MM.1S (cell line): ENCODE measurements at regions not wholly inside any gene's neighbourhood (a gene's known extent, or its start where the extent isn't known, plus 50 kb on each side); places are given as distances from the start of the nearest gene placed in this dataset.
"Not testable (repeated sequence)": the region's sequence is repeated elsewhere in the genome, so short reads cannot be mapped to it uniquely, and the experiment has no call there.

Source experiments
- DNase-seq: peaks from one replicate; pipeline ENCODE4 v3.0.0-alpha.2; 2015
- H2AFZ ChIP-seq: fragments of 300-600 bp; sonication (generic); 2 replicates; pipeline ENCODE4 v1.6.0; 2016; ENCODE audit warnings: antibody characterized with exemption, low read length
- H3F3A ChIP-seq: fragments of 300-600 bp; sonication (generic); 2 replicates; pipeline ENCODE4 v1.6.1; 2016; ENCODE audit warnings: mild to moderate bottlenecking, antibody characterized with exemption, low read length, moderate library complexity, mixed read lengths; ENCODE audit not compliant: insufficient read depth
- H3K27ac ChIP-seq: fragments of 300-600 bp; sonication (generic); 2 replicates; pipeline ENCODE4 v1.5.1; 2016; ENCODE audit warnings: mild to moderate bottlenecking, low read length
- H3K27me3 ChIP-seq: fragments of 300-600 bp; sonication (generic); replicated peaks from 2 replicates; pipeline ENCODE4 v1.6.0; 2016; ENCODE audit warnings: low read length; ENCODE audit not compliant: insufficient read depth
- H3K36me3 ChIP-seq: fragments of 300-600 bp; sonication (generic); replicated peaks from 2 replicates; pipeline ENCODE4 v1.6.1; 2016; ENCODE audit warnings: mild to moderate bottlenecking, low read length, mixed read lengths; ENCODE audit not compliant: insufficient read depth
- H3K4me1 ChIP-seq: fragments of 300-600 bp; sonication (generic); 2 replicates; pipeline ENCODE4 v1.6.1; 2016; ENCODE audit warnings: low read length, mixed read lengths
- H3K4me2 ChIP-seq: fragments of 300-600 bp; sonication (generic); 2 replicates; pipeline ENCODE4 v1.6.0; 2016; ENCODE audit warnings: low read depth, low read length
- H3K4me3 ChIP-seq: fragments of 300-600 bp; sonication (generic); 2 replicates; pipeline ENCODE4 v1.5.1; 2016; ENCODE audit warnings: low read length, mixed read lengths
- H3K79me2 ChIP-seq: fragments of 300-600 bp; sonication (generic); 2 replicates; pipeline ENCODE4 v1.6.1; 2016; ENCODE audit warnings: mixed run types, low read length, mixed read lengths
- H3K9ac ChIP-seq: fragments of 300-600 bp; sonication (generic); 2 replicates; pipeline ENCODE4 v1.6.1; 2016; ENCODE audit warnings: low read length, mixed read lengths
- H3K9me2 ChIP-seq: fragments of 300-600 bp; sonication (generic); replicated peaks from 2 replicates; pipeline ENCODE4 v1.6.1; 2016; ENCODE audit warnings: mild to moderate bottlenecking, low read length, mixed read lengths; ENCODE audit not compliant: insufficient read depth
- H3K9me3 ChIP-seq: fragments of 300-600 bp; sonication (generic); replicated peaks from 2 replicates; pipeline ENCODE4 v1.6.1; 2016; ENCODE audit warnings: mild to moderate bottlenecking, low read length, mixed read lengths; ENCODE audit not compliant: insufficient read depth
- H4K20me1 ChIP-seq: fragments of 300-600 bp; sonication (generic); 2 replicates; pipeline ENCODE4 v1.6.1; 2016; ENCODE audit warnings: mild to moderate bottlenecking, low read length, moderate library complexity, mixed read lengths; ENCODE audit not compliant: insufficient read depth
- EZH2 ChIP-seq: fragments of 300-600 bp; sonication (generic); optimal IDR thresholded peaks from 2 replicates; pipeline ENCODE3; 2017; ENCODE audit warnings: low read depth, mild to moderate bottlenecking, antibody characterized with exemption, low read length, mixed read lengths
- EZH2phosphoT487 ChIP-seq: fragments of 300-600 bp; sonication (generic); IDR thresholded peaks from 2 replicates; pipeline ENCODE4 v1.6.1; 2018; ENCODE audit warnings: antibody characterized with exemption, low read length
- TF ChIP-seq, protein P1 (sequence below): fragments of 300-600 bp; sonication (generic); IDR thresholded peaks from 2 replicates; pipeline ENCODE4 v1.5.1; 2016; ENCODE audit warnings: antibody characterized with exemption, low read length, mixed read lengths

GRCh38 chr6:78781001-78781400 lies 86.3 kb upstream of the IRAK1BP1 start:
- Histone ChIP-seq H3K4me2 (no peak overlapping the region), H3K4me3 (no peak overlapping the region), H3K9me3 (no peaks in the 10 kb centered on the region), H3K4me1 (no peaks in the 10 kb centered on the region), H3F3A (no peaks in the 10 kb centered on the region), H3K27ac (no peak overlapping the region), H2AFZ (no peak overlapping the region), H3K27me3 (no peaks in the 10 kb centered on the region), H3K36me3 (no peaks in the 10 kb centered on the region), H3K9me2 (no peaks in the 10 kb centered on the region), H4K20me1 (no peaks in the 10 kb centered on the region), H3K79me2 (no peaks in the 10 kb centered on the region), H3K9ac (no peak overlapping the region)
- no peak for TF ChIP-seq EZH2
- TF ChIP-seq EZH2phosphoT487, result no peak
- TF ChIP-seq, protein P1, sequence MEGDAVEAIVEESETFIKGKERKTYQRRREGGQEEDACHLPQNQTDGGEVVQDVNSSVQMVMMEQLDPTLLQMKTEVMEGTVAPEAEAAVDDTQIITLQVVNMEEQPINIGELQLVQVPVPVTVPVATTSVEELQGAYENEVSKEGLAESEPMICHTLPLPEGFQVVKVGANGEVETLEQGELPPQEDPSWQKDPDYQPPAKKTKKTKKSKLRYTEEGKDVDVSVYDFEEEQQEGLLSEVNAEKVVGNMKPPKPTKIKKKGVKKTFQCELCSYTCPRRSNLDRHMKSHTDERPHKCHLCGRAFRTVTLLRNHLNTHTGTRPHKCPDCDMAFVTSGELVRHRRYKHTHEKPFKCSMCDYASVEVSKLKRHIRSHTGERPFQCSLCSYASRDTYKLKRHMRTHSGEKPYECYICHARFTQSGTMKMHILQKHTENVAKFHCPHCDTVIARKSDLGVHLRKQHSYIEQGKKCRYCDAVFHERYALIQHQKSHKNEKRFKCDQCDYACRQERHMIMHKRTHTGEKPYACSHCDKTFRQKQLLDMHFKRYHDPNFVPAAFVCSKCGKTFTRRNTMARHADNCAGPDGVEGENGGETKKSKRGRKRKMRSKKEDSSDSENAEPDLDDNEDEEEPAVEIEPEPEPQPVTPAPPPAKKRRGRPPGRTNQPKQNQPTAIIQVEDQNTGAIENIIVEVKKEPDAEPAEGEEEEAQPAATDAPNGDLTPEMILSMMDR, result no peak
- no peak for DNase-seq

DNA sequence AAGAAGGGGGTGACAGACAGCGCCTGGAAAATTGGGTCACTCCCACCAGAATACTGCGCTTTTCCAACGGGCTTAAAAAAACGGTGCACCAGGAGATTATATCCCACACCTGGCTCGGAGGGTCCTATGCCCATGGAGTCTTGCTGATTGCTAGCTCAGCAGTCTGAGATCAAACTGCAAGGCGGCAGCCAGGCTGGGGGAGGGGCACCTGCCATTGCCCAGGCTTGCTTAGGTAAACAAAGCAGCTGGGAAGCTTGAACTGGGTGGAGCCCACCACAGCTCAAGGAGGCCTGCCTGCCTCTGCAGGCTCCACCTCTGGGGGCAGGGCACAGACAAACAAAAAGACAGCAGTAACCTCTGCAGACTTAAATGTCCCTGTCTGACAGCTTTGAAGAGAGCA lies 84.0 kb upstream of the IRAK1BP1 start:
- not testable (repeated sequence) for H2AFZ ChIP-seq, DNase-seq, H3K9ac ChIP-seq, H3F3A ChIP-seq, H3K4me2 ChIP-seq, H3K79me2 ChIP-seq, H4K20me1 ChIP-seq, H3K4me1 ChIP-seq, H3K9me3 ChIP-seq, H3K9me2 ChIP-seq, H3K36me3 ChIP-seq, H3K27ac ChIP-seq, H3K27me3 ChIP-seq, H3K4me3 ChIP-seq

- H3K27ac ChIP-seq, result no peak overlapping the region
- H3K36me3 ChIP-seq, result no peaks in the 10 kb centered on the region
- no peaks in the 10 kb centered on the region for H3K27me3 ChIP-seq
- H2AFZ ChIP-seq, result no peak overlapping the region
- no peaks in the 10 kb centered on the region for H3K4me1 ChIP-seq
- H3K9me3 ChIP-seq, result no peaks in the 10 kb centered on the region
- H3K79me2 ChIP-seq, result no peaks in the 10 kb centered on the region
- no peak overlapping the region for H3K4me3 ChIP-seq
- no peak for TF ChIP-seq EZH2
- no peak for TF ChIP-seq EZH2phosphoT487
- TF ChIP-seq, protein P1, result no peak
- H3K9me2 ChIP-seq, result no peaks in the 10 kb centered on the region
- H3K9ac ChIP-seq, result no peak overlapping the region
- no peaks in the 10 kb centered on the region for H4K20me1 ChIP-seq
- no peak overlapping the region for H3K4me2 ChIP-seq
- no peak for DNase-seq
- H3F3A ChIP-seq, result no peaks in the 10 kb centered on the region
These were observed 70.1 kb upstream of the IRAK1BP1 start for GRCh38 chr6:78797270-78797669.

GRCh38 chr6:78799682-78800081 lies 67.7 kb upstream of the IRAK1BP1 start:
- Histone ChIP-seq H3K9ac (no peak overlapping the region), H3K27ac (no peak overlapping the region), H3K9me2 (no peaks in the 10 kb centered on the region), H2AFZ (no peak overlapping the region), H3K4me2 (no peak overlapping the region), H3K9me3 (no peaks in the 10 kb centered on the region), H3K27me3 (no peaks in the 10 kb centered on the region), H4K20me1 (no peaks in the 10 kb centered on the region), H3K36me3 (no peaks in the 10 kb centered on the region), H3K4me1 (no peaks in the 10 kb centered on the region), H3F3A (no peaks in the 10 kb centered on the region), H3K79me2 (no peaks in the 10 kb centered on the region), H3K4me3 (no peak overlapping the region)
- DNase-seq, result no peak
- TF ChIP-seq, protein P1, result no peak

DNA sequence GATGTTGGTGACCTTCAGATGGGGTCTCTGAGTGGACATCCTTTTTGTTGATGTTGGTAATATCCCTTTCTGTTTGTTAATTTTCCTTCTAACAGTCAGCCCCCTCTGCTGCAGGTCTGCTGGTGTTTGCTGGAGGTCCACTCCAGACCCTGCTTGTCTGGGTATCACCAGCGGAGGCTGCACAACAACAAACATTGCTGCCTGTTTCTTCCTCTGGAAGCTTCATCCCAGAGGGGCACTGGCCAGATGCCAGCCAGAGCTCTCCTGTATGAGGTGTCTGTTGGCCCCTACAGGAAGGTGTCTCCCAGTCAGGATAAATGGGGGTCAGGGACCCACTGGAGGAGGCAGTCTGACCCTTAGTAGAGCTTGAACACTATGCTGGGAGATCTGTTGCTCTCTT lies 60.6 kb upstream of the IRAK1BP1 start:
- not testable (repeated sequence) for H3K27me3 ChIP-seq, H3K27ac ChIP-seq

DNA sequence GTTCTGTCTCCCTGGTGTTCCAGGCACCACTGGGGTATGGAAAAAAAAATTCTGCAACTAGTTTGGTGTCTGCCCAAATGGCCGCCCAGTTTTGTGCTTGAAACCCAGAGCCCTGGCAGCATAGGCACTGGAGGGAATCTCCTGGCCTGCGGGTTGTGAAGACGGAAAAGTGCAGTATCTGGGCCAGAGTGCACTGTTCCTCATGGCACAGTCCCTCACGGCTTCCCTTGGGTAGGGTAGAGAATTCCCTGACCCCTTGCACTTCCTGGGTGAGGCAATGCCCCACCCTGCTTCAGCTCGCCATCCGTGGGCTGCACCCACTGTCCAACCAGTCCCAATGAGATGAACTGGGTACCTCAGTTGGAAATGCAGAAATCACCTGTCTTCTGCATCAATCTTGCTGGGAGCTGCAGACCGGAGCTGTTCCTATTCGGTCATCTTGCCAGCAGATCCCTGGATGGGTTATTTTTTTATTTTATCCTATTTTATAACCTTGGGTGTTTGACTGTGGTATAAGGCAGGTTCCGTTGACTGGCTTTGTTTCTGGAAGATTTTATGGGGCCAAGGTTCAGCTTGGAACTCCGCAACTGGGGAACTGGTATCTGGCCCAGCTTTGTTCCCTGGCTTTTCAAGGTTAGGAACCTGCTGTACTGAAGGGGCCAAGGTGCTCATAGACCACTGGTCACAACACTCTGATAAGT lies 59.5 kb upstream of the IRAK1BP1 start:
- not testable (repeated sequence) for H3K27me3 ChIP-seq, H3K9me2 ChIP-seq, H3F3A ChIP-seq, H3K36me3 ChIP-seq, H3K9me3 ChIP-seq, H3K27ac ChIP-seq, H2AFZ ChIP-seq, H3K9ac ChIP-seq, DNase-seq, H3K4me2 ChIP-seq, H3K4me1 ChIP-seq, H3K79me2 ChIP-seq, H4K20me1 ChIP-seq, H3K4me3 ChIP-seq

More for the DNA sequence above, 60.6 kb upstream of the IRAK1BP1 start:
- H3K9ac ChIP-seq, DNase-seq, H3K4me3 ChIP-seq, H3K36me3 ChIP-seq, H2AFZ ChIP-seq, H3K4me1 ChIP-seq, H3K79me2 ChIP-seq, H3K9me3 ChIP-seq, H3K9me2 ChIP-seq, H3F3A ChIP-seq, H3K4me2 ChIP-seq, H4K20me1 ChIP-seq: not testable (repeated sequence)
